Thoracic aorta (tissue), 2 donors: ENCODE measurements at regions not wholly inside any gene's neighbourhood (a gene's known extent, or its start where the extent isn't known, plus 50 kb on each side); places are given as distances from the start of the nearest gene placed in this dataset.

ENCODE experiments used
- ATAC-seq: fragments of 150-250 bp; one replicate; pipeline ENCODE4 v1.8.0; 2017; ENCODE audit warnings: low read depth; ENCODE audit not compliant: insufficient number of reproducible peaks, low FRiP score
- DNase-seq: peaks from one replicate; pipeline ENCODE4 v3.0.0-alpha.2; 2020; ENCODE audit warnings: low spot score
- H3K27ac ChIP-seq, 2 donors: fragments of 200-600 bp; sonication (generic); 1 replicate in 1 of 2; 2 replicates in 1 of 2; pipeline ENCODE4 v1.5.1; 2016; ENCODE audit warnings: mild to moderate bottlenecking in 2 of 2, moderate library complexity in 2 of 2
- H3K27me3 ChIP-seq: fragments of 200-600 bp; sonication (generic); replicated peaks from 2 replicates; pipeline ENCODE4 v1.6.0; 2016; ENCODE audit warnings: mild to moderate bottlenecking; ENCODE audit not compliant: insufficient read depth
- H3K36me3 ChIP-seq: fragments of 200-600 bp; sonication (generic); one replicate; pipeline ENCODE4 v1.5.1; 2016
- H3K4me1 ChIP-seq, 2 donors: fragments of 200-600 bp; sonication (generic); 1 replicate in 1 of 2; 2 replicates in 1 of 2; pipeline versions ENCODE4 v1.5.1 to v1.6.0; 2016; ENCODE audit warnings: low read depth in 2 of 2, mild to moderate bottlenecking in 1 of 2; ENCODE audit not compliant: control insufficient read depth in 1 of 2
- H3K4me3 ChIP-seq: fragments of 200-600 bp; sonication (generic); 2 replicates; pipeline ENCODE4 v1.5.1; 2016; ENCODE audit warnings: mild to moderate bottlenecking
- H3K9me3 ChIP-seq: fragments of 200-600 bp; sonication (generic); 2 replicates; pipeline ENCODE4 v1.5.1; 2016
- CTCF ChIP-seq: fragments of 200-600 bp; sonication (generic); IDR thresholded peaks from one replicate; pipeline ENCODE4 v1.5.1; 2019; ENCODE audit warnings: antibody characterized with exemption

- ATAC-seq (no peak), DNase-seq (no peak)
- Histone ChIP-seq H3K27me3 (no peaks in the 10 kb centered on the region), H3K27ac (no peak overlapping the region), H3K4me3 (no peak overlapping the region), H3K9me3 (no peaks in the 10 kb centered on the region), H3K36me3 (no peaks in the 10 kb centered on the region), H3K4me1 (peaks cover 5 to 28% of the 10 kb centered on the region in 2 donors)
- TF ChIP-seq CTCF: no peak
Measured at GRCh38 chr18:25465152-25465732, 113.3 kb upstream of the ZNF521 start.

GRCh38 chr18:25464227-25464626 is 112.3 kb upstream of the ZNF521 start:
- Histone ChIP-seq H3K36me3 (no peaks in the 10 kb centered on the region), H3K4me1 (peaks cover 11 to 38% of the 10 kb centered on the region in 2 donors), H3K27me3 (no peaks in the 10 kb centered on the region), H3K4me3 (no peak overlapping the region), H3K27ac (no peak overlapping the region), H3K9me3 (no peaks in the 10 kb centered on the region)
- TF ChIP-seq CTCF: no peak
- DNase-seq (no peak), ATAC-seq (no peak)

GRCh38 chr18:25463726-25464125 is 111.8 kb upstream of the ZNF521 start:
- no peak for TF ChIP-seq CTCF
- Histone ChIP-seq H3K9me3 (no peaks in the 10 kb centered on the region), H3K27ac (no peak overlapping the region), H3K4me1 (peaks cover 11 to 38% of the 10 kb centered on the region in 2 donors), H3K27me3 (no peaks in the 10 kb centered on the region), H3K36me3 (no peaks in the 10 kb centered on the region), H3K4me3 (no peak overlapping the region)
- ATAC-seq (no peak), DNase-seq (no peak)

- ATAC-seq (no peak), DNase-seq (no peak)
- Histone ChIP-seq H3K9me3 (no peaks in the 10 kb centered on the region), H3K27me3 (no peaks in the 10 kb centered on the region), H3K4me3 (peak overlapping the region; percentile 16), H3K4me1 (peaks cover 6 to 34% of the 10 kb centered on the region in 2 donors), H3K36me3 (no peaks in the 10 kb centered on the region), H3K27ac (no peak overlapping the region)
- no peak for TF ChIP-seq CTCF
Measured at GRCh38 chr18:25459814-25460213, 107.8 kb upstream of the ZNF521 start.

GRCh38 chr18:25457601-25458000 is 105.6 kb upstream of the ZNF521 start:
- no peaks in the 10 kb centered on the region for H3K27me3 ChIP-seq
- H3K27ac ChIP-seq: no peak overlapping the region
- no peak for ATAC-seq

More at GRCh38 chr18:25457601-25458000, 105.6 kb upstream of the ZNF521 start:
- no peak for DNase-seq
- Histone ChIP-seq H3K4me1 (peaks cover 12 to 46% of the 10 kb centered on the region in 2 donors), H3K36me3 (no peaks in the 10 kb centered on the region), H3K4me3 (no peak overlapping the region), H3K9me3 (no peaks in the 10 kb centered on the region)
- TF ChIP-seq CTCF: no peak
